Keratinocyte (primary cell): ENCODE measurements at regions not wholly inside any gene's neighbourhood (a gene's known extent, or its start where the extent isn't known, plus 50 kb on each side); places are given as distances from the start of the nearest gene placed in this dataset.

Experiments
- EZH2 ChIP-seq: IDR thresholded peaks from one replicate; pipeline ENCODE4 v1.6.1; 2012; ENCODE audit warnings: inconsistent platforms, mild to moderate bottlenecking, low read length, moderate library complexity
- TF ChIP-seq, protein P1 (sequence below), 3 experiments: IDR thresholded peaks in 1 of 3; conservative IDR thresholded peaks in 1 of 3; optimal IDR thresholded peaks in 1 of 3; 2 replicates in 2 of 3; 3 replicates in 1 of 3; pipeline versions ENCODE3 to v1.5.1; 2011; ENCODE audit warnings: low read length in 3 of 3, mild to moderate bottlenecking in 3 of 3, moderate library complexity in 2 of 3, control low read depth in 1 of 3, inconsistent platforms in 1 of 3; ENCODE audit not compliant: insufficient read depth in 2 of 3; ENCODE audit errors: extremely low read depth in 1 of 3

DNA sequence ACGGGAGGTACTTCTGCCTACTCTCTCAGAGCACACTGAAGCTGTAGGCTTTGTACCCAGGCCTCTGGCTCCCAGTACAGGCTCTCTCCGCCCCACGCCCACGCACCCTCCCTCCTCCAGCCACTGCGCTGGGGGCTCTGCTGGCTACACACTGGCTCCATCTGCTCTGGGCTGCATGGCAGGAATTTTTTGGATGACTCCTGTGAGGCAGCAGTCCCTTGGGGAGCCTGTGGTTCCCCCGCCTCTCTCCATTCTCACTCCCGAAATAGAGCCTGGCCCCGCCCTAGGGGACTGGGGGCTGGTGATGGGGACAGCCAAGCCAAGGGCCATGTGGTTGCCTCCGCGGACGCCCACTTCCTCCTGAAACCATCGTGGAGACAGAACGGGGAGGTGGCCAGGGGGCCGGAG is 58.1 kb upstream of the ADRA2C start:
- TF ChIP-seq, protein P1, sequence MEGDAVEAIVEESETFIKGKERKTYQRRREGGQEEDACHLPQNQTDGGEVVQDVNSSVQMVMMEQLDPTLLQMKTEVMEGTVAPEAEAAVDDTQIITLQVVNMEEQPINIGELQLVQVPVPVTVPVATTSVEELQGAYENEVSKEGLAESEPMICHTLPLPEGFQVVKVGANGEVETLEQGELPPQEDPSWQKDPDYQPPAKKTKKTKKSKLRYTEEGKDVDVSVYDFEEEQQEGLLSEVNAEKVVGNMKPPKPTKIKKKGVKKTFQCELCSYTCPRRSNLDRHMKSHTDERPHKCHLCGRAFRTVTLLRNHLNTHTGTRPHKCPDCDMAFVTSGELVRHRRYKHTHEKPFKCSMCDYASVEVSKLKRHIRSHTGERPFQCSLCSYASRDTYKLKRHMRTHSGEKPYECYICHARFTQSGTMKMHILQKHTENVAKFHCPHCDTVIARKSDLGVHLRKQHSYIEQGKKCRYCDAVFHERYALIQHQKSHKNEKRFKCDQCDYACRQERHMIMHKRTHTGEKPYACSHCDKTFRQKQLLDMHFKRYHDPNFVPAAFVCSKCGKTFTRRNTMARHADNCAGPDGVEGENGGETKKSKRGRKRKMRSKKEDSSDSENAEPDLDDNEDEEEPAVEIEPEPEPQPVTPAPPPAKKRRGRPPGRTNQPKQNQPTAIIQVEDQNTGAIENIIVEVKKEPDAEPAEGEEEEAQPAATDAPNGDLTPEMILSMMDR (optimal IDR thresholded peaks at IDR 0.05 in 1 of 3, IDR thresholded peaks at IDR 0.05 in 1 of 3, conservative IDR thresholded peaks at IDR 0.05 in 1 of 3; ENCODE audit: extremely low read depth in 1 of 3, insufficient read depth in 2 of 3, low read length in 3 of 3): no peak
- no peak for TF ChIP-seq EZH2
